Inflammatory macrophage treated with lipopolysaccharide for 4 hours (primary cell): ENCODE measurements at regions not wholly inside any gene's neighbourhood (a gene's known extent, or its start where the extent isn't known, plus 50 kb on each side); places are given as distances from the start of the nearest gene placed in this dataset.

ENCODE experiments used
- DNase-seq: peaks from one replicate; pipeline ENCODE4 v3.0.0-alpha.2; 2020

DNA sequence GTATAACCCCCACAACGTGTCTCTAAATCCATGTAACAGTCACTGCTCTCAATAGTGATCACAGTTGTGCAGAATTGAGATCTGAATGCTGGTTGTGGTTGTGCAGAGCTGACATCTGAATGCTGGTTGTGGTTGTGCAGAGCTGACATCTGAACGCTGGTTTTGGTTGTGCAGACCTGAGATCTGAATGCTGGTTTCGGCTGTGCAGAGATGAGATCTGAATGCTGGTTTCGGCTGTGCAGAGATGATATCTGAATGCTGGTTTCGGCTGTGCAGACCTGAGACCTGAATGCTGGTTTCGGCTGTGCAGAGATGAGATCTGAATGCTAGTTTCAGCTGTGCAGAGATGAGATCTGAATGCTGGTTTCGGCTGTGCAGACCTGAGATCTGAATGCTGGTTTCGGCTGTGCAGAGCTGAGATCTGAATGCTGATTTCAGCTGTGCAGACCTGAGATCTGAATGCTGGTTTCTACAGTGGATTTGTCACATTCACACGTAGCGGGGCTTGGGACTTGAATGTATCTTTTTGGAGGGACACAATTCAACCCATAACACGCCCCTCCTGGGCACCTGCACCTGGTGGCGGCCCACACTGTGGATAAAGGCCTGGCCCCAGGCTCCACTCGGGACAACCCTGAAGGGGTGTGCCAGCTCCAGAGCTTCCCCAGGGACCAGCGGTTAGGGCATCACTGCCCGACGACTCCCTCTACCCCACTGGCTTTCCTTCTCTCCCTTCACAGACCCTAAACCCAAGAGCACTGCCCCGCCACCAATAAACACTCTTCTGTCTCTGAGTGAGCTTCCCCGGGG lies 51.1 kb upstream of the SLC66A3 start:
- no peak for DNase-seq

- DNase-seq, result no peak
Observed at GRCh38 chr2:11104794-11105660, 50.2 kb upstream of the SLC66A3 start.
